ENCODE measurements at regions not wholly inside any gene's neighbourhood (a gene's known extent, or its start where the extent isn't known, plus 50 kb on each side); places are given as distances from the start of the nearest gene placed in this dataset.

GRCh38 chr22:27344546-27344945 lies 457.0 kb downstream of the MN1 start:
- WGBS, 3 donors, result 92 to 94% (median 92%) methylated on average over 1 of the region's 1 CpG
- intact Hi-C loops (cut with DNase I), result no loop called here
- no peaks in the 10 kb centered on the region for H3K36me3 ChIP-seq
- H3K27me3 ChIP-seq, result no peaks in the 10 kb centered on the region
- no peaks in the 10 kb centered on the region for H3K9me3 ChIP-seq
- H3K4me3 ChIP-seq, result no peak overlapping the region
- H3K27ac ChIP-seq, result no peak overlapping the region
- no peak for DNase-seq
- H3K4me1 ChIP-seq (ENCODE audit: insufficient read depth), result no peaks in the 10 kb centered on the region
- TF ChIP-seq EP300 (IDR thresholded peaks at IDR 0.05), result no peak
- TF ChIP-seq, protein P1, sequence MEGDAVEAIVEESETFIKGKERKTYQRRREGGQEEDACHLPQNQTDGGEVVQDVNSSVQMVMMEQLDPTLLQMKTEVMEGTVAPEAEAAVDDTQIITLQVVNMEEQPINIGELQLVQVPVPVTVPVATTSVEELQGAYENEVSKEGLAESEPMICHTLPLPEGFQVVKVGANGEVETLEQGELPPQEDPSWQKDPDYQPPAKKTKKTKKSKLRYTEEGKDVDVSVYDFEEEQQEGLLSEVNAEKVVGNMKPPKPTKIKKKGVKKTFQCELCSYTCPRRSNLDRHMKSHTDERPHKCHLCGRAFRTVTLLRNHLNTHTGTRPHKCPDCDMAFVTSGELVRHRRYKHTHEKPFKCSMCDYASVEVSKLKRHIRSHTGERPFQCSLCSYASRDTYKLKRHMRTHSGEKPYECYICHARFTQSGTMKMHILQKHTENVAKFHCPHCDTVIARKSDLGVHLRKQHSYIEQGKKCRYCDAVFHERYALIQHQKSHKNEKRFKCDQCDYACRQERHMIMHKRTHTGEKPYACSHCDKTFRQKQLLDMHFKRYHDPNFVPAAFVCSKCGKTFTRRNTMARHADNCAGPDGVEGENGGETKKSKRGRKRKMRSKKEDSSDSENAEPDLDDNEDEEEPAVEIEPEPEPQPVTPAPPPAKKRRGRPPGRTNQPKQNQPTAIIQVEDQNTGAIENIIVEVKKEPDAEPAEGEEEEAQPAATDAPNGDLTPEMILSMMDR (IDR thresholded peaks at IDR 0.05), result no peak
- TF ChIP-seq POLR2A (IDR thresholded peaks at IDR 0.05), result no peak

- no peaks in the 10 kb centered on the region for H3K9me3 ChIP-seq
- H3K36me3 ChIP-seq, result no peaks in the 10 kb centered on the region
- H3K27me3 ChIP-seq, result no peaks in the 10 kb centered on the region
- intact Hi-C loops (cut with DNase I), result no loop called here
- DNase-seq, result no peak
- H3K27ac ChIP-seq, result no peak overlapping the region
- TF ChIP-seq POLR2A (IDR thresholded peaks at IDR 0.05) (no peak), EP300 (IDR thresholded peaks at IDR 0.05) (no peak)
- TF ChIP-seq, protein P1 (IDR thresholded peaks at IDR 0.05), result no peak
- no peak overlapping the region for H3K4me3 ChIP-seq
- 19 to 48% (median 21%) methylated on average over 7 of the region's 7 CpGs for WGBS, 3 donors
- no peaks in the 10 kb centered on the region for H3K4me1 ChIP-seq (ENCODE audit: insufficient read depth)
Observed at GRCh38 chr22:27345691-27346090, 455.9 kb downstream of the MN1 start.

DNA sequence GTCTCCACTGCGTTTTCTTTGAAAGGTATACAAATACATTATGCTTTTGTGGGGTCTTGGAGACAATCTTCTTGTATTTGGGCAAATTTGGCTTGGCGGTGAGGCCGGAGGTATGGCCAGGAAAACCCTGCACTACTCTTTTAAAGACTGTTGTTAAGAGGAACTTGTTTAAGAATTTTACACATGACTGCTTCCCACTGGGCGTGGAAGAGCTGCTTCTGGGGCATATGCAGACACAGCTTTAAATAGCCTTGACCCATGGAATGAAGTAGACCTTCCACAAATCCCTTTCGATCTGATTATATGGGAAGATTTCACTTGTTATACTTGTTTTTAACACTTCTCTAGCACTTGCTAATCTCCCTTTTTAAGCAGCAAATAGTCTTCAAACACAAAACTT lies 453.6 kb downstream of the MN1 start:
- no peak overlapping the region for H3K4me3 ChIP-seq
- no peaks in the 10 kb centered on the region for H3K4me1 ChIP-seq (ENCODE audit: insufficient read depth)
- no peak for DNase-seq
- no peaks in the 10 kb centered on the region for H3K9me3 ChIP-seq
- no peaks in the 10 kb centered on the region for H3K27me3 ChIP-seq
- WGBS, 3 donors, result 80 to 95% (median 87%) methylated on average over 5 of the region's 5 CpGs
- intact Hi-C loops (cut with DNase I), result no loop called here
- no peak overlapping the region for H3K27ac ChIP-seq
- no peaks in the 10 kb centered on the region for H3K36me3 ChIP-seq
- no peak for TF ChIP-seq EP300 (IDR thresholded peaks at IDR 0.05)
- TF ChIP-seq, protein P1 (IDR thresholded peaks at IDR 0.05), result no peak
- TF ChIP-seq POLR2A (IDR thresholded peaks at IDR 0.05), result no peak

- no peak overlapping the region for H3K27ac ChIP-seq
- TF ChIP-seq EP300 (IDR thresholded peaks at IDR 0.05), result no peak
- H3K27me3 ChIP-seq, result no peaks in the 10 kb centered on the region
- H3K4me3 ChIP-seq, result no peak overlapping the region
- H3K9me3 ChIP-seq, result no peaks in the 10 kb centered on the region
- no peaks in the 10 kb centered on the region for H3K36me3 ChIP-seq
- no peaks in the 10 kb centered on the region for H3K4me1 ChIP-seq (ENCODE audit: insufficient read depth)
- WGBS, 3 donors, result 82 to 85% (median 82%) methylated on average over 3 of the region's 3 CpGs
- DNase-seq, result no peak
- intact Hi-C loops (cut with DNase I), result no loop called here
Observed at GRCh38 chr22:27348634-27349033, 452.9 kb downstream of the MN1 start.

- Histone ChIP-seq H3K9me3 (no peaks in the 10 kb centered on the region), H3K36me3 (no peaks in the 10 kb centered on the region), H3K4me1 (ENCODE audit: insufficient read depth) (no peaks in the 10 kb centered on the region), H3K27me3 (no peaks in the 10 kb centered on the region), H3K4me3 (no peak overlapping the region), H3K27ac (no peak overlapping the region)
- intact Hi-C loops (cut with DNase I), result no loop called here
- TF ChIP-seq EP300 (IDR thresholded peaks at IDR 0.05) (no peak), POLR2A (IDR thresholded peaks at IDR 0.05) (no peak)
- TF ChIP-seq, protein P1 (IDR thresholded peaks at IDR 0.05), result no peak
- DNase-seq, result no peak
Observed at GRCh38 chr22:27349456-27349855, 452.1 kb downstream of the MN1 start.
